Suppressor macrophage (primary cell): ENCODE measurements at regions not wholly inside any gene's neighbourhood (a gene's known extent, or its start where the extent isn't known, plus 50 kb on each side); places are given as distances from the start of the nearest gene placed in this dataset.

Source experiments
- DNase-seq, 4 experiments: peaks; one replicate each; pipeline ENCODE4 v3.0.0-alpha.2; 2020 to 2022

- DNase-seq: no peak
Measured at GRCh38 chr6:15716889-15717288, 54.1 kb upstream of the DTNBP1 start.

GRCh38 chr6:15715851-15716250 lies 53.0 kb upstream of the DTNBP1 start:
- no peak for DNase-seq

- no peak for DNase-seq
Measured at GRCh38 chr6:15715060-15715459, 52.2 kb upstream of the DTNBP1 start.

DNA sequence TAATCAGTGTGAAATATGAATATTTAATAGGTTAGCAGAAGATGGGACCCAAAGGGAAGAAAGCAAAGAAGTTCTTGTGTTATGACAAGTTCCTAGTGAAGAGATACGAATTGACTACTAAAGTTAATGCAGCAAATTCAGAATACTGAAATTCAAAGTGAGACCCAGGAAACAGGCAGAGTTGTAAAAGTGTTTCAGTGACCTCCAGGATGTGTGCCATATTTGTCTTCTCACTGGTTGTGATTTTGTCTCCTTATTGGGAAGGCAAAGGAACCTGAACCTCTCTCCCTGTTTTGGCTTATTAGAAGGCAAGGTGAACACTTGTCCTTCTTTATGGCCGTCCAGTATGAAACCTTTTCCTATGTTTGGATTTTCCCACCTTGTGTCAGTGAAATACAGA lies 51.8 kb upstream of the DTNBP1 start:
- DNase-seq: no peak

GRCh38 chr6:15713325-15713724 lies 50.5 kb upstream of the DTNBP1 start:
- no peak for DNase-seq

- no peak for DNase-seq
Measured at GRCh38 chr6:15712797-15713196, 50.0 kb upstream of the DTNBP1 start.
